Astrocyte (in vitro differentiated cells and primary cell): ENCODE measurements at regions not wholly inside any gene's neighbourhood (a gene's known extent, or its start where the extent isn't known, plus 50 kb on each side); places are given as distances from the start of the nearest gene placed in this dataset.

ENCODE experiments used
- DNase-seq: peaks from one replicate; pipeline ENCODE4 v3.0.0-alpha.2; 2010; ENCODE audit warnings: low read depth
- FAIRE-seq: peaks from 2 replicates; lab custom pipeline; 2011; peaks lifted over from hg19 to GRCh38; lab: Jason Lieb, UNC
- H2AFZ ChIP-seq: 2 replicates; pipeline ENCODE4 v1.6.0; 2012; ENCODE audit warnings: low read depth, low read length, inconsistent platforms
- H3K27ac ChIP-seq: 2 replicates; pipeline ENCODE4 v1.5.1; 2011; ENCODE audit warnings: low read depth, low read length, inconsistent platforms
- H3K27me3 ChIP-seq: 2 replicates; pipeline ENCODE4 v1.6.0; 2011; ENCODE audit warnings: low read length, inconsistent platforms; ENCODE audit not compliant: insufficient read depth
- H3K36me3 ChIP-seq: 2 replicates; pipeline ENCODE4 v1.5.1; 2011; ENCODE audit warnings: low read length, inconsistent platforms; ENCODE audit not compliant: insufficient read depth
- H3K4me1 ChIP-seq: 2 replicates; pipeline ENCODE4 v1.5.1; 2011; ENCODE audit warnings: low read length, inconsistent platforms; ENCODE audit not compliant: insufficient read depth
- H3K4me2 ChIP-seq: 2 replicates; pipeline ENCODE4 v1.6.0; 2012; ENCODE audit warnings: low read length, inconsistent platforms
- H3K4me3 ChIP-seq: 2 replicates; pipeline ENCODE4 v1.5.1; 2011; ENCODE audit warnings: low read depth, mild to moderate bottlenecking, low read length, inconsistent platforms; ENCODE audit not compliant: insufficient read depth
- H3K79me2 ChIP-seq: 2 replicates; pipeline ENCODE4 v1.6.0; 2012; ENCODE audit warnings: mild to moderate bottlenecking, low read length, inconsistent platforms; ENCODE audit not compliant: insufficient read depth
- H3K9ac ChIP-seq: 2 replicates; pipeline ENCODE4 v1.6.0; 2012; ENCODE audit warnings: mild to moderate bottlenecking, low read length, inconsistent platforms
- H3K9me3 ChIP-seq: 2 replicates; pipeline ENCODE4 v1.5.1; 2012; ENCODE audit warnings: low read depth, mild to moderate bottlenecking, low read length, inconsistent platforms; ENCODE audit not compliant: insufficient read depth
- H4K20me1 ChIP-seq: 2 replicates; pipeline ENCODE4 v1.6.0; 2012; ENCODE audit warnings: low read length, inconsistent platforms; ENCODE audit not compliant: insufficient read depth
- H3K27ac Mint-ChIP-seq: one replicate; pipeline ENCODE4 v1.8.0; 2021; ENCODE audit warnings: mild to moderate bottlenecking, mixed read lengths; ENCODE audit not compliant: unreplicated experiment
- H3K27me3 Mint-ChIP-seq: one replicate; pipeline ENCODE4 v1.8.0; 2021; ENCODE audit warnings: low read depth, mixed read lengths; ENCODE audit not compliant: unreplicated experiment
- H3K36me3 Mint-ChIP-seq: one replicate; pipeline ENCODE4 v1.8.0; 2021; ENCODE audit warnings: low read depth, mixed read lengths; ENCODE audit not compliant: unreplicated experiment
- H3K4me1 Mint-ChIP-seq: one replicate; pipeline ENCODE4 v1.8.0; 2021; ENCODE audit warnings: low read depth, mixed read lengths; ENCODE audit not compliant: unreplicated experiment
- H3K4me3 Mint-ChIP-seq: one replicate; pipeline ENCODE4 v1.8.0; 2021; ENCODE audit warnings: mild to moderate bottlenecking, moderate library complexity, mixed read lengths; ENCODE audit not compliant: unreplicated experiment
- H3K9me3 Mint-ChIP-seq: one replicate; pipeline ENCODE4 v1.8.0; 2021; ENCODE audit warnings: mild to moderate bottlenecking, mixed read lengths; ENCODE audit not compliant: unreplicated experiment
- CTCF ChIP-seq: IDR thresholded peaks from 2 replicates; pipeline ENCODE4 v1.5.1; 2011; ENCODE audit warnings: low read depth, mild to moderate bottlenecking, inconsistent platforms, low read length, moderate library complexity; ENCODE audit not compliant: insufficient read depth
- EZH2 ChIP-seq: IDR thresholded peaks from 2 replicates; pipeline ENCODE4 v1.6.1; 2012; ENCODE audit warnings: mild to moderate bottlenecking, low read length, inconsistent platforms; ENCODE audit not compliant: insufficient read depth

- Histone ChIP-seq H3K27me3 (no peaks in the 10 kb centered on the region), H3K9ac (no peak overlapping the region), H3K4me2 (no peak overlapping the region), H3K9me3 (no peaks in the 10 kb centered on the region), H3K4me3 (no peak overlapping the region), H2AFZ (no peak overlapping the region), H3K79me2 (no peaks in the 10 kb centered on the region), H3K27ac (no peak overlapping the region), H4K20me1 (no peaks in the 10 kb centered on the region), H3K36me3 (no peaks in the 10 kb centered on the region), H3K4me1 (no peaks in the 10 kb centered on the region)
- no peaks in the 10 kb centered on the region for H3K4me1 Mint-ChIP-seq
- no peak for FAIRE-seq
- H3K27me3 Mint-ChIP-seq: peaks cover 35% of the 10 kb centered on the region
- peaks cover 3% of the 10 kb centered on the region for H3K9me3 Mint-ChIP-seq
- H3K36me3 Mint-ChIP-seq: no peaks in the 10 kb centered on the region
- H3K27ac Mint-ChIP-seq: no peak overlapping the region
- no peak overlapping the region for H3K4me3 Mint-ChIP-seq
- TF ChIP-seq EZH2 (no peak), CTCF (no peak)
- no peak for DNase-seq
Observed at GRCh38 chr4:82126512-82127040, 247.2 kb downstream of the HNRNPD start.

GRCh38 chr4:82125787-82126297 is 247.9 kb downstream of the HNRNPD start:
- H2AFZ ChIP-seq: no peak overlapping the region
- no peaks in the 10 kb centered on the region for H3K79me2 ChIP-seq
- TF ChIP-seq EZH2: no peak
- TF ChIP-seq CTCF: no peak
- H3K9ac ChIP-seq: no peak overlapping the region
- Mint-ChIP-seq H3K9me3 (peaks cover 3% of the 10 kb centered on the region), H3K4me3 (no peak overlapping the region), H3K36me3 (no peaks in the 10 kb centered on the region), H3K27ac (no peak overlapping the region), H3K4me1 (no peaks in the 10 kb centered on the region), H3K27me3 (peaks cover 35% of the 10 kb centered on the region)
- DNase-seq: no peak
- no peak for FAIRE-seq
- no peaks in the 10 kb centered on the region for H3K27me3 ChIP-seq
- H3K4me2 ChIP-seq: no peak overlapping the region
- no peaks in the 10 kb centered on the region for H3K9me3 ChIP-seq
- no peaks in the 10 kb centered on the region for H3K36me3 ChIP-seq
- H3K4me1 ChIP-seq: no peaks in the 10 kb centered on the region
- no peak overlapping the region for H3K27ac ChIP-seq
- no peaks in the 10 kb centered on the region for H4K20me1 ChIP-seq
- no peak overlapping the region for H3K4me3 ChIP-seq
